GM18858 (cell line): ENCODE measurements at regions not wholly inside any gene's neighbourhood (a gene's known extent, or its start where the extent isn't known, plus 50 kb on each side); places are given as distances from the start of the nearest gene placed in this dataset.

Experiments
- ATAC-seq: cut with Tn5 transposase; IDR thresholded peaks from one replicate; pipeline ENCODE4 v1.9.1; 2021; ENCODE audit not compliant: unreplicated experiment

DNA sequence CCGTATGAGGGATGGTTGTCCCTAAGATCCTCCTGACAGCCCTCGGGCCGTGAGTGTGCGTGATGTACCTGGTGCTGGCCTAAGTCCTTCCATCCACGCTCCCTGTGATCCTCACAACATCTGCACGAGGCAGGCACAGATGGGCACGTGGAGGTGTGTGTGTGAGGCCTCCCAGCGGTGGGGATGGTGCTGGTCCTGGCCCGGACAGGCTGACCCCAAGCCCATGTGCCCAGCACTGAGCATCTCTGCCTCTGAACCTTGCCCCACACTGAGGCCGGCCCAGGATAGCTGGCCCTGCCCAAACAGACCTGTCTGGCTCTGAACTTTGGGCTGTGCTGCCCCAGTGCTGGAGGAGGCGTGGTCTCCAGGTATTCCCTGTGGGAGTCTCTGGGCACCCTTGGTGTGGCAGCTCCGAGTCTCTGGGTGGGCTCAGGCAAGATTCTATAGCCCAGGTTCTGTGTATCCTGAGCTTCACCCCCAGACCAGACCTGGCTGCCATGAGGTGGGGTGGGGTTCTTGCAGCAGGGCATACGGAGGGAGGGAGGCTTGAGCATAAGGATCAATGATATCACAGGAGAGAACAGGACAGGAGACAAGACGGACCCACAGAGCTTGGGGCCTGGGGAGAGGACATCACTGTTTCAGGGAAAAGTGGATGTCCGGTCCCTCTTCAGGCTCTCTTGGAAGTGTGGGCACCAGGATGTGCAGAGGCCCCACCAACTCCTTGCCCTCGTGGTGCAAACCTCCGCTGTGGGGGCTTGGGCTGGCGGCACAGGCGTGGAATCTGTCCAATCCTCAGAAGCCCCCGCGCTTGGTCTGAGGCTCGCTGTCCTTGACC lies 881.8 kb downstream of the BRD1 start:
- no peak for ATAC-seq

DNA sequence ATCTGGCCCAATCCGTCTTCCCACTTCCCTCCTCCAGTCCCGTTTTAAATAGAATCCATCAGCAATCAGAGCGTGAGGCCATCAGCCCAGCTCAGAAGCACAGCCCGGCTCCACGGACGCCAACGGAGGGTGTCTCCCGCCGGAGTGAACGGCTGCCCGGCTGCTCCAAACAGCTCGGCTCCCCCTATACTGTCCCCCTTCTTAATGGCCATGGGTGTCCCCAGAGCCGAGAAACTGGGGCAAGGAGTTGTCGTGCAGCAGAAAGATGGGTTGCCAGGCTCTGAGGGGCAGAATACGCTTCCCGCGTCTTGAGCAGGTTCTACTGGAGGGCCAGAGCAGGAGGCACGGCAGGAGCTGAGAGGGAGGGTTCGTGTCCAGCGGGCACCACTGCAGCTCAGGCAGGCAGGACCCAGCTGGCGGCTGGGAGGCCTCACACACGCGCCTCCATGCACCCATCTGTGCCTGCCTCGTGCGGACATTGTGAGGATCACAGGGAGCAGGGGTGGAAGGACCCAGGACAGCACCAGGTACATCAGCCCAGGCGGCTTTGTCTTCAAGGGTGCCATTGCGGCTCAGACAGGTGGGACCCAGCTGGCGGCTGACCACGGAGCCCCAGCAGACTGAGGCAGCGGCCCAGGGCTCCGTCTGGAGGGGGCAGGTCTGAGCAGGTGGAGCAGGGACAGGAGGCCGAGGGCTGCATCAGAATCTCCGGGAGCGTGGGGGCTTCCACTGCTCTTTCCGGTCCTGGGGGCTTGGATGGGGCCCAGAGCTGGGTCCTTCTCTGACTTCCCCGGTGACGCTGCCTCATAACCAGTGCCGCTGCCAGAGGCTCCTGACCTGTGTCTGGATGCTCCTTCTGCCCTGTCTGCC lies 882.7 kb downstream of the BRD1 start:
- no peak for ATAC-seq

DNA sequence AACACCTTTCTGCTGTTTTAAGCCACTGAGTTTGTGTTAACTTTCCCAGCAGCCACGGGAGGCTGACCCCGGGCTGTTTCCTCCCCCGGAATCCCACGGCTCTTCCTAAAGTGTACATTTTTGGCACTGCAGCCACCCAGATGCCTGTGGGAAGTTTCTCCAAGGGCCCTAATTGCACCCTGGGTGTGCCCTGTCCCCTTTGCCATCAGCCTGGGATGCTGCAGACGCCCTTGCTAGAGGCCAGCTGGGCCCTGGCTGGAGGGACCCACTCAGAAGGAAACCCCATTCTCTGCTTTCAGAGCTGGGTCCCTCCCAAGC lies 883.3 kb downstream of the BRD1 start:
- ATAC-seq = no peak

DNA sequence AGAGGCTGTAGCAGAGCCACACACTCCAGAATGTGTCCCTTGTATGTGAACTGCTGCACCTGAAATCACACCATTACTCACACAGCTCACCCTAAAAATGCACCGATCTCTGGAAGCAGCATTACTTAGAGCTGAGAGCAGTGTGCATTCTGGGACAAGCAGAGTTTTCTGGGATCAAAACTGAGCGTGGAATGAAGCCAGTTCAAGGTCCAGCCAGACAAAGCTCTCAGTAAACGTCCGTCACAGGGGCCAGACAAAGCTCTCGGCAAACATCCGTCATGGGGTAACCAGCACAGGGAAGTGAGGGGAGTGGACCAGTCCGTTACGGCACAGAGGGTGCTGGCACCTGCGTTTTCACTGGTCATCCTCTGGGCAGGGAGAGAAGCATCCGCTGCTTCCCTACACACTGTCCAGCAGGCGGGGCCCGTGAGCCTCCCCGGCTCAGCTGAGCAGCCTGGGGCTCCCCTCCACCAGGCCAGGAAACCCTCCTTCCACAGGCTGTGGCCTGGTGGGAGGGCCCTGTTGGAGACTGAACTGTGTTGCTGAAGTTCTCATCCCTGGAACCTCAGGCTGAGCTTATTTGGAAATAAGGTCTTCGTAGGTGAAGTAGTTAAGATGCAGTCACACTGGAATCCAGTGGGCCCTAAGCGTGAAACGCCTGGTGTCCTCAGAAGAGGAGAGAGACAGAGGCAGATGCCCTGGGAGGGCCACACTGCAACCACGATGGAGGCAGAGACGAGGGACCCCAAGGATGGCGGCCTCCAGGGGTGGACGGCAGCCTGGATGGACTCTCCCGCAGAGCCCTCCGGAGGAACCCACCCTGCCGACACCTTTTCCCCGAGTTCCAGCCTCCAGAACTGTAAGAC lies 883.9 kb downstream of the BRD1 start:
- ATAC-seq = no peak

DNA sequence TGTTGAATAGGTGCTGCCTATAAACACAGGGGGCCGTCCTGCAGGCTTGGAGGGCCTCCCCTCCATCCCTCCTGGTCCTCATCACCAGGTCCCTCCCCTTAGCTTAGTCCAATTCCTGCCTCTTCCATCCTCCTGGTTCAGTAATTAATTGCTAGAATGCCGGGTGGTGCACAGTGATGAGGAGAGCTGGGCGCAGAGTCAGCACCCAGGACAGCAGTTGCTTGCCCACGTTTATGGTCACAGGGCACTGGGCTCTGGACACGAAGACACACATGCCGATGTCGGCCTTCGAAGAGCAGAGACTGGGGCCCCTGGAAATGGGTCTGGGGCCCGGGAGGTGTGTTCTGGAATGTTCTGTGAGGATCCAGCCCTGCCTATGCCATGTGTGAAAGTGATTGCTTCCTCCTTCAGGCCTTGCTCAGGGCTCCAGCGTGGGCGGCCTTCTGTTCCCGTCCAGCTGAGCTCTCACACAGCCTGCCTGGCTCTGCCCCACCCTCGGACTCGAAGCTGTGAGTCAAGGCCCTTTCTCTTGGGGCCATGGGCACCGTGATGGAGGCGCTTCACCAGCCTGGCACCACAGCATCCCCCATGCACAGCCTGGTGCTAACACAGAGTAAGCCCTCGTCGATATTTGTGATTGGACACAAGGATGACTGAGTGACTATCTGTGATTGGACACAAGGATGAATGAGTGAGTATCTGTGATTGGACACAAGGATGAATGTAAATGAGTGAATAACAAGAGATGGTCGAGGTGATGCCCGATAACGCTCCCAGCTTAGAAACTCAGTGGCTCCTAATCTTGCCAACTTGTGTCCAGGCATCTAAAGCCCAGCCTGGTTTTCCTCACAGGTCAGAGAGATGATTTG lies 884.7 kb downstream of the BRD1 start:
- no peak for ATAC-seq

DNA sequence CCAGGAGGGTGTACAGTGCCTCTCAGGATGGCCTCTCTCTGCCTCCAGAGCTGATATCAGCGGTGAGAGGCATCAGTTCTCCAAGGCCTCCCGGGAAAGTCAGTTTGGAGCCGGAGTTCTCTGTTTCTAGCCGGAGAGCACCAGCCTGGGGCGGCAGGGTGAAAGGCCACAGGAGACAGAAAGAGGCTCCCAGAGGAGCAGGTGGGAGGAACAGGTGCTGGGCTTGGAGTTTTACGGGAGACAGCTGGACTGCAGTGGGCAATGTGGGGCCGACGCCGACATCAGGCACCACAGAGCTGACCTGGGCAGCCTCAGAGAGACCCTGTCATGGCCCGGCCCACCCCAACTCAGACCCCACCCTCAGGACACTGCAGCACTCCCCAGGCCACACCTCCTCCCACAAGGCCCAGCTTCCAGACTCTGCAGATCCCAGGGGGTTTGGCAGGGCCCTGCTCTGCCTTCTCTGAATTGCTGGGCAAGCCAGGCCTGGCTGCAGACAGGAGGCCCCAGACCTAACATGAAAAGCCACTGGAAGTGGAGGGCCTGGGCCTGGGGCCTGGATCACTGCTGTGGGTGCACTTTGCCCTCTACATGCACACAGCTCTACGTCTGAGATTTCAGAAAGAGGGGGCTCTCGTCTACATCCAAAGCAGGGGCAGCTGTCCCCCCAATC lies 885.6 kb downstream of the BRD1 start:
- ATAC-seq = no peak

DNA sequence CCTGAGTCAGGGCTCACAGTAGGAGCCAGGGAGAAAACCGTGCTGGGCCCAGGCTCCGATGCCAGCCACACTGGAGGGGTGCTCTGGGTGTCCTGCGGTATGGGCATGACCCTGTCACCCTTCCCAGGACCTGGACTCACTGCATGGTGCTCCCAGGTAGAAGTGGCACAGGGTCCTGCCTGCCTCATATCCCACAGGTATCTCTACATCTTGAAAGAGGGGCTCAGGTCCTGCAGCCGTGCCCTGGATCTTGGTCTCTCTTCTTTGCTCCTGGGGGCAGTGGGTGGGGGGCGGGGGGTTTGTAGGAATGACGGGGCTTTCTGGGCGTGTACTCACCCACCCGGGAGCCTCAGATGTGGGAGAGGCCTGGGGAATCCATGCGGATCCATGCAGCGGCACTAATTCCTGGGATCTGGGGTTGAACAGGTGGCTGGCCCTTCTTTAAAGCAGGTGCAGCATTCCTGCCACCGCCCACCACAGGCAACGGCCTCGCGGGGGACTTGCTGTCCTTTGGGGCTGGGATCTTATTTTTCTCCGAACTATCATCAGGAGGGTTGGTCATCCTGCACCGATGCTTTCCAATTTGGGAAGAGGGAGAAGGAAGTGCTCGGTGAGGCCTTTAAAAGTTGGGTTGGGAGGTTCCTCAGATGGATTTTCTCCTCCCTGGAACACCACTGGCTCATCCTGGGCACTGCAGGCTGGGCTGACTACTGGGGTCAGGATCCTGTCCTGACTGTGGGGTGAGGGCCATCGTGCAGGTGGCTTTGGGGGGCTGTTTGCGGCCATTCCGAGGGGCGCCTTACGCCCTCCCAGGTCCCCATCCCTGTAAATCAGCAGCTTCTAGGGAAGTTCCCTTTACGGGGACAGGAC lies 886.4 kb downstream of the BRD1 start:
- no peak for ATAC-seq

DNA sequence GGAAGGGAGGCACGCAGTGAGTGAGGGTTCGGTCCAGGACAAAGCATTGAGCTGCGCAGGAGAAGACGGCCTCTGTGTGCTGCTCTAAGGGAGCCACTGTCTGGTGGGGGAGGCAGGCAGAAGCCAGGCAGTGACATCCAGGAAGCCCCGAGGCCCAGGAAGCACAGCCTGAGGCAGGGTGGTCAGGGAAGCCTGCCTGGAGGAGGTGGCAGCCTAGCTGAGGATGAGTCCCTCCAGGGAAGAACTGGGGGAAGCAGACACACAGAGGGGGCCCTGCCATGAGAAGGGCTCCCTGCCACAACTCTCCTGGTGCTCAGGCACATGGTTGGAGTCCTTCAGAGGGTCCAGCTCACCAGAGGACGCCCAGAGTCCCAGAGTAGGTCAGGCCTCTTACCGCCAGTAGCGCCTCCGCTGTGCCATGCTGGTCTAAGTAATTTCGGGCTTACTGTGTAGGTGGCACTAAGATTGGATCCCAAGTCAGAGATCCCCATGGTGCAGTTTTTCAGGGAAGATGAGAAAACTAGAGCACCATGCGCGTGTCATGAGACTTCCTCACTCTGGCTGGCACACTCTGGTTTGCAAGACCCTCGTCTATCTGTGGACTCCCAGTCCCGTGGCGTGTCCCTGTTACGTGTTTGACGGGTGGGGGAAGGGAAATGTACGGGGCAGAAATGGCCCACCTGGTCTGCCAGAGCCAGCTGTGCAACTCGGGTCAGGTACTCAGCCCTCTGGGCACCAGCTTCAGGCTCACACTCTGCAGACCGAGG lies 887.2 kb downstream of the BRD1 start:
- no peak for ATAC-seq

DNA sequence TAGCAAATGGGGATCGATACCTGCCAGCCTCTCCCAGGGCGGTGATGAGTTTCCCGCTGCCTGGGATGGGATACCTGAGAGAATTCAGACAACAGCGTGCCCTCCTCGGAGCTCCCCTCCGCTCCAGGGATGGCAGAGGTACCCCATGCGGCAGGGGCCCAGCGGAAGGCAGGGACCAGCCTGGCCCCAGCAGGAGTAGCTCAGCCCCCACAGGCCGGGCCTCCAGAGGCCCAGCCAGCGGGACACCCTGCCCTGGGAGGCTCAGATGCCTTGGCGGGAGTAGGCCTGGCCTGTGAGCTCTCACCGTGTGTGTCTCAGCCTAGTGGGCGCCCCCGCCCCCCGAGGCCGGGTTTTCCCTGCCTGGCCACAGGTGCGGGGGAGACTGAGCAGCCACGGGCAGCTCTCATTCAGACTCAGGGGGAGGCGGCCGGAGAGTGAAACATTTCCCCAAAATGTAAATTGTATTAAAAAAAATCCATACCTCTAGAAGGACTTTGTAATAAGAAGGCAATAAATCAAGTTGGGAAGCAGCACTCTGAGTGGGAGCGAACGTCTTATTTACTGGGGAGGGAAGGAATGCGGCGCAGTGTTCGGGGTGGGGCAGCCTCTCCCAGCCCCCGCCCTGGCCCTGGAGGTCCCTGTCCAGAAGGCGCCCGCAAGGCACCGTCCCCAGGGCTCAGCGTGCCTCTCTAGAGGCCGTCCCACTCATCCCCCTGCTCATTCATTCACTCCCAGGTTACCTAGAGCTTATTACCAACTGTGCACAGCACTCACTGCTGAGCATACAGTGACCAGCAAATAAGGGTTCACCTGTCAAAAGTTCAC lies 888.0 kb downstream of the BRD1 start:
- no peak for ATAC-seq

DNA sequence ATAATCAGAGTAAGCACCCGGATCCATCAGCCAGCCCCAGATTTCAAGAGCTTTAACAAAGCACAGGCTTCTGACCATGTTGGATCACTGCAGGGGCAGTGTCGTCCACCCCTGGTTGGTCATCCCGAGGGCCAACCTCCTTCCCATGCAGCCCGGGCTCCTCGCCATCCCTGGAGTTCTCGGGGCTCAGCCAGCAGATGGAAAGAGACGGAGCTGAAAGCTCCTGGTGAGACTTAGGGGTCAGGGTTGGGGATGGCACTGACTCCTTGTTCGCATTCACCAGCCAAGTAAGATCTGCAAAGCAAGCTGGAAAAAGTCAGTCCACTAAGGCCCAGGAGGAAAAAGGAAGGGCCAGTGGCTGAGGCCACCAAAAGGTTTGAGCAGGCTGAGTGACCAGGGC lies 888.9 kb downstream of the BRD1 start:
- no peak for ATAC-seq

DNA sequence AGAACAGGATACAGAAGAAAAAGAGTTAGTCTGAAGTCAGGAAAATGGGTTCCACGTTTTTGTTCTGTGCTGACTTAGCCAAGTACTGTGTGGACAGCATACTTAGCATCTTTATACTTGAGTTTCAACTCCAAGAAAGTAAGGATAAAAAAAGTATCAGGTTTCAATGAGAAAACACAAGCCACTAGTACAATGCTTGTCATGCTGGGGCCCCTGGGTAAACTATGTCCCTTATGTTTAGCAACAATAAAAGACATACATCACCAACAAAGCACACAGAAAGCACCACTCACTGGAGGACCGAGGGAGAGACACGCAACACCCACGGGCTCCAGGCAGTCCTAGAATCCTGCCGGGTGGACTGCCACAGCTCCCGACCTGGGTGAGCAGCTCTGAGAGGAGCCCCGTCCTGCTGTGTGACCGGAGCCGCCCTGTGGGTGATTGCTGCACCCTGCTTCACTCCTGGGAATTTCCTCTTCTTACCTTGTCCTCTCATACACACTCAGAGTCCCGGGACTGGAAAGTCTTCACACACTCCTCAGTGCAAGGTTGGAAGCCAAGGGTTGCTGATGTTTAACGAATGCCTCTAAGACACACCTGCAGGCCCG lies 890.5 kb downstream of the BRD1 start:
- ATAC-seq = no peak

DNA sequence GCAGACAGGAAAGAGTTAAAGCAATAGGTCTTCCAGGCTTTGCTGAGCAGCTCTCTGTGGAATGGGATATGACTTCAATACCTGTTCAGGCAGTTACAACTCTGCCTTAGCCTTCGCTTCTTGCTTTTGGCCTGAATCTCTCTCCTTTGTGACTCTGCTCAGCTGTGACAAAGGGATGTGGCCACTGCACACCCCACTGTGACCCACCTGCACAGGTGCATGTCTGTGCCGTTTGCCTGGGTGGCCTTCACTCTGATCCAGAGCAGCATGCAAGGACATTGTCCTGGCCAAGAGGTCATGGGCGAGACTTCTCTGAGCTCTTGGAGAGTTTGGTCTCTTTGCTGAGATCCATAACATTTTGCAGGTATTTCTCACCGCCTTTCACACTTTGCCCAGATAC lies 891.3 kb downstream of the BRD1 start:
- ATAC-seq = no peak

DNA sequence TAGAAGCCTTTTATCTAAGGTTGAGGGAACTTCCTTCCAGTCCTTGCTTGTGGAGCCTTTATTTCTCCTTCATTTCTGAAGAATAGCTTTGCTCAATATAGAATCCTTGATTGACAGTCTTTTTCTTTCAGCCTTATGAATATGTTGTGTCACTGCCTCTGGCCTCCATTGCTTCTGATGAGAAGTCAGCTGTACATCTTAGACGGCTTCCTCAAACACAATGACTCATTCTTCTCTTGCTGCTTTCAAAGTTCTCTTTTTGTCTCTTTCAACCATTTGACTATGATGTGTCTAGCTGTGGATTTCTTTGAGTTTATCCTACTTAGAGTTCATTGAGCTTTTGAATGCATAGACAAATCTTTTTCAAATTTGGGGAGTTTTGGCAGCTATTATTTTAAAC lies 893.2 kb downstream of the BRD1 start:
- no peak for ATAC-seq

DNA sequence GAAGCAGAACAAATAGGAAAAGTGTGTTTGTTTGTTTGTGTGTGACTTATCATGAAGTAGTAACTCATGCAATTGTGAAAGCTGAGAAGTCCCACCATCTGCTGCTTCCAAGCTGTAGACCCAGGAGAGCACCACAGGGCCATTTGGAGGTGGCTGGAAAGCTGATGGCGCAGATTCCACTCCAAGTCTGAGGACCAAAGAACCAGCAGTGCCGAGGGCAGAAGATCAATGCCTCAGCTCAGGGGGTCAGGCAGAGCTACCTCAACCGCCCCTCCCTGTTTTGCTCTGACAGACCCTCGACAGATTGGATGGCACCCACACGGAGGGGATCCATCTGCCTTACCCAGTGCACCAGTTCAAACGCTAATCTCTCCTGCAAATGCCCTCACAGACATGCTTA lies 896.2 kb downstream of the BRD1 start:
- no peak for ATAC-seq

DNA sequence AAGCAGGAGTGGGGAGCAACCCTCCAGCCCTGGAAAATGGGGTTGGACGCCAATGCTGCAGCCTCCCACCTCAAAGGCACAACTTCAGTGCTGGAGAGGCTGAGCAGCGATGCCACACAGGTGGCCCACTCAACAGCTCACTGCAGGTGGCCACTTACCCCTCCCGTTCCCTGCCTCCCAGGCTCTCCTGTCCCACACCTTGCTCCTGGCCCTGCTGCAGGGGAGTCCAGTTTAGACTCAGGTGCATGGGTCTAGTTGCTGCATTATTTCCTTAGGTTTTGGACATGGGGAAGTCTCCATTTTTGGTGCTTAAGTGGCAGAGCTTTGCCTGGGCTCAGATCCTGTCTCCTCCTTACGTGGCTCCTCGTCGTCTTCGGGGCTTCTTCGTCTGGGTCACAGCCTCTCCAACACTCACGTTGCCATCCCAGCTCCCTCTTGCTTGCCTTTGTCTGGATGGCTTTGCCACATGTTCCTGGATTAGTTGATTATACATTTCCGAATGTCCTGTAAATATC lies 898.3 kb downstream of the BRD1 start:
- ATAC-seq = no peak

DNA sequence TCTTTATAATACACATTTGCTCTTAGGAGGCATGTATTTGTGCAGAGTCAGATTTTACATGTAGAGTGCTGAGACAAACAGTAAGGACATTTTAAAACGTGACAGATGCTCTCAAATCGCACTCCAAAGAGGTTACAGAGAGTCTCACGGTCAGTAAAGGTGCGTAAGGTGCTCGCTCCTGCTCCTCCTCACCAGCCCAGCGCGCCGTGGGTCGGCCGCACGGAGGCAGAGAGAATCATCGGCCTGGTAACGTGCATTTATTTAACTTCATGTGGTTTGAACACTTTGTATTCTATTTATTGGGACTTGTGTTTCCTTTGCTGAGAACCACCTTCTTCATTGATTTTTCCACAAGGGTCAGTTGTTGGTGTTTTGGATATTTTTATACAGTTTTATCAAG lies 900.1 kb downstream of the BRD1 start:
- no peak for ATAC-seq

DNA sequence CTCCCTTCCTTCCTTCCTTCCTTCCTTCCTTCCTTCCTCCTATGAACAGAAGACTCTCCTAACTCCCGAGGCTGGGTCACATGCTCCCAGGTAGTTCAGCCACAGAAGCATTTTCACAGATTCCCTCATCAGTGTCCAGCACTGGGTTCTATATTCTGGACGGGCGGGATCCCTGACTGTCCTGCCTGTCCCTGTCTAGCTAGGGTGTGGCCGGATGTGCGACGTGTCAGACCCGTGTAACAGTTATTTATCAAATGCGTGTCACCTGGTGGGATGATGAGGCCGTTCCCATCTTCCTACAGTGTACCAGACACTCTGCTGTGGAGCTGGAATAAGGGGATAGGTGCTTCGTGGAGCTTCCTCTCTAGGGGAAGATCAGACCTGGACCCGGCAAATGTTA lies 901.0 kb downstream of the BRD1 start:
- ATAC-seq = no peak
